ENCODE measurements at regions not wholly inside any gene's neighbourhood (a gene's known extent, or its start where the extent isn't known, plus 50 kb on each side); places are given as distances from the start of the nearest gene placed in this dataset.

GRCh38 chr11:92416971-92417725 is 192.5 kb downstream of the FAT3 start:
- DNase-seq (ENCODE audit: low read depth in 4 of 4, low spot score in 3 of 4) = no peak

GRCh38 chr11:92423115-92424034 is 198.8 kb downstream of the FAT3 start:
- DNase-seq (ENCODE audit: low read depth in 4 of 4, low spot score in 3 of 4) = no peak

- DNase-seq (ENCODE audit: low read depth in 4 of 4, low spot score in 3 of 4) = no peak
Measured at GRCh38 chr11:92424281-92424680, 199.7 kb downstream of the FAT3 start.

- no peak for DNase-seq (ENCODE audit: low read depth in 4 of 4, low spot score in 3 of 4)
Measured at GRCh38 chr11:92425127-92425526, 200.5 kb downstream of the FAT3 start.

GRCh38 chr11:92432515-92432914 is 207.9 kb downstream of the FAT3 start:
- no peak for DNase-seq (ENCODE audit: low read depth in 4 of 4, low spot score in 3 of 4)

- DNase-seq (ENCODE audit: low read depth in 4 of 4, low spot score in 3 of 4) = no peak
Measured at GRCh38 chr11:92436034-92436920, 211.7 kb downstream of the FAT3 start.

GRCh38 chr11:92439133-92439532 is 214.5 kb downstream of the FAT3 start:
- no peak for DNase-seq (ENCODE audit: low read depth in 4 of 4, low spot score in 3 of 4)

- DNase-seq (ENCODE audit: low read depth in 4 of 4, low spot score in 3 of 4) = no peak
Measured at GRCh38 chr11:92440701-92441442, 216.3 kb downstream of the FAT3 start.

GRCh38 chr11:92441443-92441726 is 216.8 kb downstream of the FAT3 start:
- no peak for DNase-seq (ENCODE audit: low read depth in 4 of 4, low spot score in 3 of 4)

GRCh38 chr11:92443199-92443598 is 218.6 kb downstream of the FAT3 start:
- DNase-seq (ENCODE audit: low read depth in 4 of 4, low spot score in 3 of 4) = no peak

- DNase-seq (ENCODE audit: low read depth in 4 of 4, low spot score in 3 of 4) = no peak
Measured at GRCh38 chr11:92447586-92447985, 223.0 kb downstream of the FAT3 start.

- no peak for DNase-seq (ENCODE audit: low read depth in 4 of 4, low spot score in 3 of 4)
Measured at GRCh38 chr11:92449222-92449621, 224.6 kb downstream of the FAT3 start.

GRCh38 chr11:92449780-92450179 is 225.2 kb downstream of the FAT3 start:
- DNase-seq (ENCODE audit: low read depth in 4 of 4, low spot score in 3 of 4) = no peak

- DNase-seq (ENCODE audit: low read depth in 4 of 4, low spot score in 3 of 4) = no peak
Measured at GRCh38 chr11:92451063-92451462, 226.4 kb downstream of the FAT3 start.

- no peak for DNase-seq (ENCODE audit: low read depth in 4 of 4, low spot score in 3 of 4)
Measured at GRCh38 chr11:92453055-92453454, 228.4 kb downstream of the FAT3 start.

GRCh38 chr11:92455210-92455790 is 230.7 kb downstream of the FAT3 start:
- no peak for DNase-seq (ENCODE audit: low read depth in 4 of 4, low spot score in 3 of 4)

GRCh38 chr11:92457250-92457649 is 232.6 kb downstream of the FAT3 start:
- DNase-seq (ENCODE audit: low read depth in 4 of 4, low spot score in 3 of 4) = no peak

GRCh38 chr11:92458486-92458885 is 233.9 kb downstream of the FAT3 start:
- DNase-seq (ENCODE audit: low read depth in 4 of 4, low spot score in 3 of 4) = no peak

- no peak for DNase-seq (ENCODE audit: low read depth in 4 of 4, low spot score in 3 of 4)
Measured at GRCh38 chr11:92460213-92460612, 235.6 kb downstream of the FAT3 start.

GRCh38 chr11:92461447-92461846 is 236.8 kb downstream of the FAT3 start:
- no peak for DNase-seq (ENCODE audit: low read depth in 4 of 4, low spot score in 3 of 4)
